ENCODE measurements at regions not wholly inside any gene's neighbourhood (a gene's known extent, or its start where the extent isn't known, plus 50 kb on each side); places are given as distances from the start of the nearest gene placed in this dataset.

- TF ChIP-seq TAF1 (IDR thresholded peaks at IDR 0.05; ENCODE audit: borderline replicate concordance, low read depth, low read length) = no peak
- no peak for TF ChIP-seq POLR2AphosphoS5 (IDR thresholded peaks at IDR 0.05; ENCODE audit: low read depth, low read length)
- no peak for FAIRE-seq
- no peak for DNase-seq (ENCODE audit: insufficient read length)
Measured at GRCh38 chr14:85399186-85399585, 130.8 kb upstream of the FLRT2 start.

DNA sequence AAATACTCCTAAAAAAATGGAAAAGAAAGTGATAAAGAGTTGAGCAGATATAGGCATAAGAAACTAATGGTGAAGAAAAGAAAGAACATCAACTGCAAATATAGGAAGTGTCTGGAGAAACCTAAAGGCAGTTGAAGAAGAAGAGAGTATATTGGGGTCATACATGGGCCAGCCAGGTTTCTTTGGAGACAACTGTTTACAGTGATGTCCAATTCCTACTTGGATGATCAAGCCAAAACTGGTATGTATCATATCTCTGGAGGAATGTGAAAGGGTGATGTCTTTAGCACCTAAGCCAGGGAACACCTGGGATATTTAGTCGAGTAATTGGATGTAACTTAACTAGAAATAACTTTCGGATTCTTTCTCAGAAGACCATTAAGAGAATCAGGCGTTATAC lies 129.3 kb upstream of the FLRT2 start:
- TF ChIP-seq POLR2A (IDR thresholded peaks at IDR 0.05; ENCODE audit: low read depth, low read length) (no peak), TAF1 (IDR thresholded peaks at IDR 0.05; ENCODE audit: borderline replicate concordance, low read depth, low read length) (no peak), POLR2AphosphoS5 (IDR thresholded peaks at IDR 0.05; ENCODE audit: low read depth, low read length) (no peak)
- no peak for FAIRE-seq
- DNase-seq (ENCODE audit: insufficient read length) = no peak

- TF ChIP-seq POLR2AphosphoS5 (IDR thresholded peaks at IDR 0.05; ENCODE audit: low read depth, low read length) (no peak), TAF1 (IDR thresholded peaks at IDR 0.05; ENCODE audit: borderline replicate concordance, low read depth, low read length) (no peak), POLR2A (IDR thresholded peaks at IDR 0.05; ENCODE audit: low read depth, low read length) (no peak)
- no peak for FAIRE-seq
- DNase-seq (ENCODE audit: insufficient read length) = no peak
Measured at GRCh38 chr14:85401384-85401783, 128.6 kb upstream of the FLRT2 start.

DNA sequence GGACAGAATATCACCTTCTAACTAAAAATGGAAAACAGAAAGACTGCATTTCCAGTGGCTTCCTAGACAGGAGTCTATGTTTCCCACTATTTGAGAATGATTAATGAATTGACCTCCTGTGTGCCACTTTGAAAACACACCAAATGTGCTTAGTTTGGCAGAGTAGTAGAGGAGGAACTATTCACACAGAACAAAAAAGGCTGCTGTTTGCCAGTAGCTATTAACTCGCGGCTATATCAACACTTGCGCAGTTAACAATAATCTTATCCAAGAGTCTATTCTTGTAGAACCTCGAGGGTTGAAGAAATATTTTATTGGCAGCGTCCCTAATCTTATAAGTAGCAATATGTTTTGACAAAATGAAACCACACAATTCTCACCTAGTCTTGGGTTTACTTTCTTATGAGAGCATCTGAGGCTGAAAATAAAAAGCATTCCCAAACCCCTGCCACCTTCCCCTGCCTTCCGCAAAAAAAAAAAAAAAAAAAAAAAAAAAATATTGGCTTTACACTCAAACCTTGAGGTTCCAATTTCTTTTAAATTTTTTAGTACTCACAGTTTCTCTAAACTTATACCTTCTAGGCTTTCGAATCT lies 127.3 kb upstream of the FLRT2 start:
- TF ChIP-seq POLR2A (IDR thresholded peaks at IDR 0.05; ENCODE audit: low read depth, low read length) (no peak), POLR2AphosphoS5 (IDR thresholded peaks at IDR 0.05; ENCODE audit: low read depth, low read length) (no peak), TAF1 (IDR thresholded peaks at IDR 0.05; ENCODE audit: borderline replicate concordance, low read depth, low read length) (no peak)
- DNase-seq (ENCODE audit: insufficient read length) = no peak
- FAIRE-seq = no peak

GRCh38 chr14:85409481-85410210 lies 120.3 kb upstream of the FLRT2 start:
- DNase-seq (ENCODE audit: insufficient read length) (no peak), FAIRE-seq (no peak)
- no peak for TF ChIP-seq POLR2AphosphoS5 (IDR thresholded peaks at IDR 0.05; ENCODE audit: low read depth, low read length)
- TF ChIP-seq TAF1 (IDR thresholded peaks at IDR 0.05; ENCODE audit: borderline replicate concordance, low read depth, low read length) = no peak
- TF ChIP-seq POLR2A (IDR thresholded peaks at IDR 0.05; ENCODE audit: low read depth, low read length) = no peak

DNA sequence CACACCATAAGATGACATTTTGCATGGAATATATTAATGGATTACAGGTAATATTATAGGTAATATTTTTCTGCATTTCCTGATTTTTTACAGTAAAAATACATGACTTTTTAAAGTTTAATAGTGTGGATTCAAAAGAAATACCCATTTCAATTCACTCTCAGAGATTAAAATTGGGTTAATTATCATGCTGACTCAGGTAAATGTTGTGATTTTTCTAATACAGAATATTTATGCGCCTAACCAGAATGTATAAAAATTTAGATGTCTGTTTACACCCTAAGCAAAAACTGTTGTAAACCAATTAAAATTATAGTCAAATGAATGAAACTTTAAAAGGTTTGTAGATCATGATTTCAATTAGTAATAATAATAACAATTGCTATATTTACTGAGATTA lies 117.2 kb upstream of the FLRT2 start:
- no peak for DNase-seq (ENCODE audit: insufficient read length)
- TF ChIP-seq POLR2AphosphoS5 (IDR thresholded peaks at IDR 0.05; ENCODE audit: low read depth, low read length) = no peak
- no peak for TF ChIP-seq POLR2A (IDR thresholded peaks at IDR 0.05; ENCODE audit: low read depth, low read length)
- TF ChIP-seq TAF1 (IDR thresholded peaks at IDR 0.05; ENCODE audit: borderline replicate concordance, low read depth, low read length) = no peak
- FAIRE-seq = no peak

DNA sequence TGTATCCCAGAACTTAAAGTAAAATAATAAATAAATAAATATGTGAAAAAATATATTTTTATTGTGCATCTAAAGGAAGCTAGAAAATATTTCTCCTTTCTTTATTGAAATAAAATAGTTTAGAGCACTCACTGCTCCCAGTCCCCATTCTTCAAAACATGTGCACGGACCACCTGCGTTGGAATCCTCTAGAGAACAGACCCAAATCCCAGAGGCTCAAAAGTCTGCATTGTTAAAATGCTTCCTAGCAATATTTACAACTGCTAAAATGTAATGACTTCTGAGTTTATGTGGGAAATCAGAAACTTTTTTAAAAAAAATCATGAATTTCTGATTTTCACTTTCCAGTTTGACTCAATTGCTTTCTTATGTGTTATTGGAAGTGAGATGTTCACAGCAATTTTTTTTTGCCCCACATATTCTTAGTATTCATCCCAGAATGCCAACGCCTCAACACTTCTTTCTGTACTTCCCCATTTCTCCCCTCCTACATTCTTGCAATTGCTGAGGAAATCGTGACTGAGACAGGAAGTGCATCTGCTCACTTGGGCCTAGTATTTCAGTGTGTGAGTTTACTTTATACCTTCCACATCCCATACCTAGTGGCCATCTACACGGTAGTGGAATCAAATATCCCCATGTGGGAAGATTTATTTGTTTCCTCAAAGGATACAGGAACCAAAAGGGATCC lies 116.0 kb upstream of the FLRT2 start:
- FAIRE-seq (no peak), DNase-seq (ENCODE audit: insufficient read length) (no peak)
- TF ChIP-seq POLR2A (IDR thresholded peaks at IDR 0.05; ENCODE audit: low read depth, low read length) (no peak), POLR2AphosphoS5 (IDR thresholded peaks at IDR 0.05; ENCODE audit: low read depth, low read length) (no peak), TAF1 (IDR thresholded peaks at IDR 0.05; ENCODE audit: borderline replicate concordance, low read depth, low read length) (no peak)

DNA sequence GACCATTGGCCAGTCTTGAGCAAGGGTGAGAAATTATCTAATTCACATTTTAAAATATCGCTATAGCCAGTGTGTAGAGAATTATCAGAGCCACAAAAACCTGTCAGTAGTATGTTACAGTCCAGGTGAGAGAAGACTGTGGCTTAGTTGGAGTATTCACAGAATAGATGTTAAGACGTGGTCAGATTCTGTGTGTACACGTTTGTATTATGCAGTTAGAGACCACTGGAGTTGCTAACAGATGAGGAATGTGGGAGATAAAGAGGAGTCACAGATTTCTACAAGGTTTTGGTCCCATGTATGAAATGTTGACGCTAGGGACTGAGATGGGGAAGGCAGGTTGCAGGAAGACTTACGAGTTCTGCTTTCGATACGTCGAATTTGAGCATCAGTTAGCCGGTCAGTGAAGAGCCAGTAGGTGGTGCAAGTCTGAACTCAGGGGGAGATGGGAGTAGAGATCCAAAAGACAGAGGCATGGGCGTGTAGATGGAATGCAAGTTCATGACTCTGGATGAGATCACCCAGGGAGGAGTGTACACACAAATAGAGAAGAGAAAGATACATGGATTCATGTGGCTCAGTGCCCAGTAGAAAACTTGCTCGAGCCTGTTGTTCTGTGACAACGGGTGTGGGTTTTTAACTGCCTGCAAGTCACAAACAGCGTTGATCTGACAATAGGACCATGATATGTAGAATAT lies 114.8 kb upstream of the FLRT2 start:
- no peak for TF ChIP-seq TAF1 (IDR thresholded peaks at IDR 0.05; ENCODE audit: borderline replicate concordance, low read depth, low read length)
- DNase-seq (ENCODE audit: insufficient read length) = no peak
- FAIRE-seq = no peak

DNA sequence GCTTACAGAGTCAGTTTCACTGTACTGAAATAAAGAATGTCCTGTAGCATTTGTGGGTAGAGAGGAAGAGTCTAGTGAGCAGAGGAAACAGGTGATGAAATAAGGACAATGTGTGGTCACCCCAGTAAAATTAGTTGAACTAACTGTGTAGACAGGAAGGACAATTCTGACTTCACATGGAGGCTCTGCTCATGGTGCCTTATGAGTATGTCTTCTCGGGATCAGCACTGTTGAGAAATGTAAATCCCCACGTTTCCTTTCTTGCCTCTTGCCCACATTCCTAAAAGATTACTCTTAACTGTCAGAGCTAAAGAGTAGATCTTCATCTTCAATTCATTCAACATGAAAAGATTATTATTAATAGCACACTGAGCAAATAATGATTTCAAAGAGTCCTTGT lies 113.2 kb upstream of the FLRT2 start:
- TF ChIP-seq POLR2A (IDR thresholded peaks at IDR 0.05; ENCODE audit: low read depth, low read length) (no peak), POLR2AphosphoS5 (IDR thresholded peaks at IDR 0.05; ENCODE audit: low read depth, low read length) (no peak), TAF1 (IDR thresholded peaks at IDR 0.05; ENCODE audit: borderline replicate concordance, low read depth, low read length) (no peak)
- FAIRE-seq (no peak), DNase-seq (ENCODE audit: insufficient read length) (no peak)

DNA sequence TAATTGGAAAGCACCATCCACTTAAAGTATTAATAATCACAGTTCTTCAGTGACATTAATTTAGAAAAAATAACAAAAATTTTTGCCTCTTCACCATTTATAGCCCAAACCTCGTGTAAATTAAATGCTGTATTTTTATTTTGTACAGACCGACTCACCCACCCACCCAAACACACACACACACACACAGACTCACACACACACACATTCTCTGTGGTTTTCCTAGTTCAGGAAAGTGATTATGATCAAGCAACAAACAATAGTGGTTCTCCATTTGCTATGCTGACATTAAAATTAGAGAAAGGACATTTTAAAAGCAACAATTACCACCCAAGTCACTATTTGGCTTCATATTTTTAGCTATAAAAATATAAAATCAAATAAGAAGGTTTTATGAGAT lies 112.5 kb upstream of the FLRT2 start:
- DNase-seq (ENCODE audit: insufficient read length) (no peak), FAIRE-seq (no peak)
- TF ChIP-seq POLR2AphosphoS5 (IDR thresholded peaks at IDR 0.05; ENCODE audit: low read depth, low read length) = no peak
- TF ChIP-seq POLR2A (IDR thresholded peaks at IDR 0.05; ENCODE audit: low read depth, low read length) = no peak
- no peak for TF ChIP-seq TAF1 (IDR thresholded peaks at IDR 0.05; ENCODE audit: borderline replicate concordance, low read depth, low read length)

GRCh38 chr14:85418721-85419120 lies 111.2 kb upstream of the FLRT2 start:
- DNase-seq (ENCODE audit: insufficient read length) = no peak
- TF ChIP-seq TAF1 (IDR thresholded peaks at IDR 0.05; ENCODE audit: borderline replicate concordance, low read depth, low read length) (no peak), POLR2A (IDR thresholded peaks at IDR 0.05; ENCODE audit: low read depth, low read length) (no peak), POLR2AphosphoS5 (IDR thresholded peaks at IDR 0.05; ENCODE audit: low read depth, low read length) (no peak)
- no peak for FAIRE-seq
